AG08396 (cell line): ENCODE measurements at regions not wholly inside any gene's neighbourhood (a gene's known extent, or its start where the extent isn't known, plus 50 kb on each side); places are given as distances from the start of the nearest gene placed in this dataset.

Experiments
- DNase-seq: peaks from one replicate; pipeline ENCODE4 v3.0.0; 2012; ENCODE audit warnings: low spot score, mixed read lengths

GRCh38 chr16:50879873-50880695 lies 138.2 kb downstream of the CYLD start:
- no peak for DNase-seq

GRCh38 chr16:50878966-50879615 lies 137.2 kb downstream of the CYLD start:
- no peak for DNase-seq

DNA sequence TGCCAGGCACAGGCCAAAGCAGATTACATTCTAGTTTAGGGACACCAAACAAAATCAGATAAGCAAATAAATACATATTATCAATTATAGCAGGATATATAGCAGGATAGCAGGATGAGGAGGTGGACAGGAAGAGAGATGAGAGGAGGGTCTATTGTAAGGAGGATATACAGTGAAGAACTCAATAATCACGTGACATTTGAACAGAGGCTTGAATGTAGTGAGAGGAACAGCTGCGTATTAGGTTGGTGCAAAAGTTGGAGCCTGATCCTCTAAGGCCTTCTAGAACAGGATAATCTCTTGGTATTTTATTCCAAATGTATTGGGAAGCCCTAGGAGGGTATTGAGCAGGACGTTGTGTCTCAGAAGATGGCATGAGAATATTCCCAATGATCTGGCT lies 136.7 kb downstream of the CYLD start:
- no peak for DNase-seq

DNA sequence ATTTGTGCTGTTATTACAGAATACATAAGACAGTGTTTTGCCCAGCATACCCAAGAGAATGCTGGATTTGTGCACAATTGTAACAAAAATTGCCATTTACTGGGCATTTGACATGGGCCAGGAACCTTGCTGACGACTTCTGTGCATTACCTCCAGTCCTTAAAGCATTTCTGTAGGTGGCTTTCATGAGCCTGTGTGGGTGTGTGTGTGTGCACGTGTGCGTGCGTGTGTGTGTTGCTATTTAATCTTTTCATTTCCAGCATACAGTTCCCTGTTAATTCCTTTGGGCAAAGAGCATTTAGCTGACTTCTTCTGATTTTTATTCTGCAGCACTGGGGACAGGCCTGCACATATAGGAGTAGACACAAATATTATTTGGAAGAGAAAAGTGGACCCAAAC lies 134.4 kb downstream of the CYLD start:
- DNase-seq = no peak

DNA sequence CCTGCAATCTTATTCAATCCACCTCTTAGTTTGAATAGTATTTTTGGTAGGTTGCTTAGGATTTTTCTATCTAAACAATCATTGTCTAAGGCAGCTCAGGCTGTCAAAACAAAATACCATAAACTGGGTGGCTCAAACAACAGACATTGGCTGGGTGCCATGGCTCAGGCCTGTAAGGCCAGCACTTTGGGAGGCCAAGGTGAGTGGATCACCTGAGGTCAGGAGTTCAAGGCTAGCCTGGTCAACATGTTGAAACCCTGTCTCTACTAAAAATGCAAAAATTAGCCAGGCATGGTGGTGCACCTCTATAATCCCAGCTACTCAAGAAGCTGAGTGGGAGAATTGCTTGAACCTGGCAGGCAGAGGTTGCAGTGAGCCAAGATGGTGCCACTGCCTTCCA lies 126.7 kb downstream of the CYLD start:
- DNase-seq = no peak

DNA sequence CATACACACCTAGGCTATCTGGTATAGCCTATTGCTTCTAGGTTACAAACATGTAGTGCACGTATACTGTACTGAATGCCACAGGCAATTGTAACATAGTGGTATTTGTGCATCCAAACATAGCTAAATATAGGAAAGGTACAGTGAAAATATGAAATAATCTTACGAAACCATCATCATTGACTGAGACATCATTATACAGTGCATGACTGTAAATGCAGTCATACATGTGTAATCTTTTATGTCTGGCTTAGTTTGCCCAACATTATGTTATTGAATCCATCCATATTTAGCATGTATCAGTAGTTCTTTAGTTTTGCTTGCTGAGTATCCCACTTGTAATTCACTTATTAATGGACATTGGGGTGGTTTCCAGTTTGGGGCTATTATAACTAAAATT lies 124.9 kb downstream of the CYLD start:
- DNase-seq = no peak

DNA sequence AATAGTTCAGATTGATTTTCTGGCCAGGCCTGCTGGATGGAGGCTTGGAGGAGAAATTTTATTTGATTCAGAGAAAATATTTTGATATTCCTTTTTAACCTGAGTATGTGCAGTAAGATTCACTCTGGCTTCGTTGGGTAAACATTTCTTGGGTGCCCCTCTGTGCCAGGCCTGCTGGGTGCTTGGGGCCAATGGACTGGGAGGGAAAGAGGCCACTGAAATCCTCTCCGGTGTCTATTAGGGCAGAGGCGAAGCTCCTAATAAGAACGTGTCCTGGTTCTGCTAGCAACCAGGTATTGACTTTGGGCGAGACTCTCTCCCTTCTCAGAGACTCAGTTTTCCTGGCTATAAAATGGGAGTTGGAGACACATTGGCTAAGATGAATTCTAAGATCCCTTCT lies 122.5 kb downstream of the CYLD start:
- no peak for DNase-seq

GRCh38 chr16:50863644-50864144 lies 121.8 kb downstream of the CYLD start:
- no peak for DNase-seq

GRCh38 chr16:50862818-50863643 lies 121.1 kb downstream of the CYLD start:
- no peak for DNase-seq

GRCh38 chr16:50861970-50862411 lies 120.1 kb downstream of the CYLD start:
- peak; percentile 56 for DNase-seq

- no peak for DNase-seq
These were observed 119.6 kb downstream of the CYLD start for GRCh38 chr16:50861451-50861850.

DNA sequence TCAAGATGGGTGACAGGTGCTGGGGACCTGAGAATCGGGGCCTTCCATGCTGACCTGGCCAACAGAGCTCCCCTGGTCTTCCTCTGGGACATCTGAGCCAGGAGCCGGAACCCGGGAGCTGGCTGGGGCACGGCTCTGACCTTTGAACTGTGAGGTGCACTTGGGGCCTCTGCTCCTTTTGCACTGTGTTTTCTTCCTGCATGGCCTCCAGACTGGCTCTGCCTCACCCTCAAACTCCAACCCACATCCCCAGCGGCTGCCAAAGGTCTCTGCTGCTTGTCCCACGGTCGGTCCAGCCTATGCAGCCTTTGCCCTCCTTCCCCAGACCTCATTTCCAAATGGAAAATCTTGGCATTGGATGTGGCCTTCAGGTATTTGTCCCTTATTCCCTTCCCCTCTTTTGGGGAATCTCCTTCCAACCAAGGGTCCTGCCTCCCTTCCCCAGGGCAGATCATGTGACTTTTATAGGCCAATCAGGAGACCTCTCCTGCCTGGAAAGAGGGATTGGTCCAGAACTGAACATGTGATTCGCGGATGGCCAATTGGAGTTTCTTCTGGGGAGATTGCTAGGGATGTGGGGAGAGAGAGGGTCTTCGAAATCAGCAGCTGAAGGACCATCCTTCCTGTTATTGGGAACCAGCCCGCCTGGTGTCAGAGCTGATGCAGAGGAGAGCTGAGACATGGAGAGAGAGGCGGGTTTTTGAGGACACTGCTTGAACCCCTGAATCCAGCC lies 117.9 kb downstream of the CYLD start:
- DNase-seq = no peak

- no peak for DNase-seq
These were observed 117.2 kb downstream of the CYLD start for GRCh38 chr16:50858877-50859627.

- DNase-seq = no peak
These were observed 116.5 kb downstream of the CYLD start for GRCh38 chr16:50858376-50858775.

GRCh38 chr16:50857881-50858280 lies 116.0 kb downstream of the CYLD start:
- no peak for DNase-seq

GRCh38 chr16:50856991-50857390 lies 115.1 kb downstream of the CYLD start:
- DNase-seq = no peak

DNA sequence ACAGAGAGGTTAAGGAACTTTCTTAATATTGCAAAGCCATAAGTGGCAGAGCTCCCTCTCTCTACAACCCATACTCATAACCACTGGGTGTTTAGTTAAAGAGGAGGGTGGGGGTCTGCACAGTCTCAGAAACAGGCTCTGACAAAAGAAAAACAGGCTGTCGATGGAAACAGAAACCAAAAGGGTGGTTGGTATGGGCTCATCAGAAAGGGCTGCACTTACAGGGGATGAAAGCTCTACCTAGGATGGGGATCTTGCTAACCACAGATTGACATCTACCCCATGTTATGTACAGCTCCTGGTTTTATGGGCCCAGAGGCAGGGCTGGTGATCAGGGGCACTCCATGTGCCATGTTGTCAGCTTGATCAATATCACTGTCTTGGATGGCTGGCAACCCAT lies 111.4 kb downstream of the CYLD start:
- DNase-seq = no peak
